ENCODE measurements at regions not wholly inside any gene's neighbourhood (a gene's known extent, or its start where the extent isn't known, plus 50 kb on each side); places are given as distances from the start of the nearest gene placed in this dataset.

GRCh38 chr2:143918465-143918989 is 601.4 kb downstream of the ZEB2 start:
- TF ChIP-seq, protein P1, sequence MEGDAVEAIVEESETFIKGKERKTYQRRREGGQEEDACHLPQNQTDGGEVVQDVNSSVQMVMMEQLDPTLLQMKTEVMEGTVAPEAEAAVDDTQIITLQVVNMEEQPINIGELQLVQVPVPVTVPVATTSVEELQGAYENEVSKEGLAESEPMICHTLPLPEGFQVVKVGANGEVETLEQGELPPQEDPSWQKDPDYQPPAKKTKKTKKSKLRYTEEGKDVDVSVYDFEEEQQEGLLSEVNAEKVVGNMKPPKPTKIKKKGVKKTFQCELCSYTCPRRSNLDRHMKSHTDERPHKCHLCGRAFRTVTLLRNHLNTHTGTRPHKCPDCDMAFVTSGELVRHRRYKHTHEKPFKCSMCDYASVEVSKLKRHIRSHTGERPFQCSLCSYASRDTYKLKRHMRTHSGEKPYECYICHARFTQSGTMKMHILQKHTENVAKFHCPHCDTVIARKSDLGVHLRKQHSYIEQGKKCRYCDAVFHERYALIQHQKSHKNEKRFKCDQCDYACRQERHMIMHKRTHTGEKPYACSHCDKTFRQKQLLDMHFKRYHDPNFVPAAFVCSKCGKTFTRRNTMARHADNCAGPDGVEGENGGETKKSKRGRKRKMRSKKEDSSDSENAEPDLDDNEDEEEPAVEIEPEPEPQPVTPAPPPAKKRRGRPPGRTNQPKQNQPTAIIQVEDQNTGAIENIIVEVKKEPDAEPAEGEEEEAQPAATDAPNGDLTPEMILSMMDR (IDR thresholded peaks at IDR 0.05) = no peak
- no peak overlapping the region for H3K27ac Mint-ChIP-seq (ENCODE audit: unreplicated experiment)
- H3K9me3 Mint-ChIP-seq (ENCODE audit: unreplicated experiment) = peaks cover 26% of the 10 kb centered on the region
- H3K36me3 Mint-ChIP-seq (ENCODE audit: unreplicated experiment) = peaks cover 6% of the 10 kb centered on the region
- H3K4me1 Mint-ChIP-seq (ENCODE audit: unreplicated experiment) = peaks cover 2% of the 10 kb centered on the region
- no peaks in the 10 kb centered on the region for H3K27me3 Mint-ChIP-seq (ENCODE audit: unreplicated experiment)
- DNase-seq (ENCODE audit: extremely low spot score, unreplicated experiment) = no peak
- no peak overlapping the region for H3K4me3 Mint-ChIP-seq (ENCODE audit: unreplicated experiment)

DNA sequence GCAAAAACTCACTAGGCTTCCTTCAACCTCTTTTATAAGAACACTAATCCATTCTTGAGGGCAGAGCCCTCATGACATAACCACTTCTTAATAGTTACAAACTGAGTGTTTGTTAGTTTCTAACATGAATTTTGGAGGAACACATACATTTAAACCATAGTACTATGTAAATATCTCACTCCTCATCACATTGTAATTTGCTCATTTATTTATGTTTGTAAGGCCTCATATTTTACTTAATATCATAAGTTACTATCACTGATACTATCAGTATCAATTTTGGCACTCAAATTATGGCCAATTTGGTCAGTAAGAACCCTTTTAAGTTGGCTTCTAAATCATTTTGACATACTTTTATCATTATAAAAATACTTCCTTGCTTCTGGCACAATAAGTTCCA is 603.1 kb downstream of the ZEB2 start:
- Mint-ChIP-seq H3K27me3 (ENCODE audit: unreplicated experiment) (no peaks in the 10 kb centered on the region), H3K4me1 (ENCODE audit: unreplicated experiment) (no peaks in the 10 kb centered on the region), H3K36me3 (ENCODE audit: unreplicated experiment) (peaks cover 6% of the 10 kb centered on the region), H3K27ac (ENCODE audit: unreplicated experiment) (no peak overlapping the region), H3K9me3 (ENCODE audit: unreplicated experiment) (peaks cover 26% of the 10 kb centered on the region), H3K4me3 (ENCODE audit: unreplicated experiment) (no peak overlapping the region)
- TF ChIP-seq, protein P1 (IDR thresholded peaks at IDR 0.05) = no peak
- DNase-seq (ENCODE audit: extremely low spot score, unreplicated experiment) = no peak

DNA sequence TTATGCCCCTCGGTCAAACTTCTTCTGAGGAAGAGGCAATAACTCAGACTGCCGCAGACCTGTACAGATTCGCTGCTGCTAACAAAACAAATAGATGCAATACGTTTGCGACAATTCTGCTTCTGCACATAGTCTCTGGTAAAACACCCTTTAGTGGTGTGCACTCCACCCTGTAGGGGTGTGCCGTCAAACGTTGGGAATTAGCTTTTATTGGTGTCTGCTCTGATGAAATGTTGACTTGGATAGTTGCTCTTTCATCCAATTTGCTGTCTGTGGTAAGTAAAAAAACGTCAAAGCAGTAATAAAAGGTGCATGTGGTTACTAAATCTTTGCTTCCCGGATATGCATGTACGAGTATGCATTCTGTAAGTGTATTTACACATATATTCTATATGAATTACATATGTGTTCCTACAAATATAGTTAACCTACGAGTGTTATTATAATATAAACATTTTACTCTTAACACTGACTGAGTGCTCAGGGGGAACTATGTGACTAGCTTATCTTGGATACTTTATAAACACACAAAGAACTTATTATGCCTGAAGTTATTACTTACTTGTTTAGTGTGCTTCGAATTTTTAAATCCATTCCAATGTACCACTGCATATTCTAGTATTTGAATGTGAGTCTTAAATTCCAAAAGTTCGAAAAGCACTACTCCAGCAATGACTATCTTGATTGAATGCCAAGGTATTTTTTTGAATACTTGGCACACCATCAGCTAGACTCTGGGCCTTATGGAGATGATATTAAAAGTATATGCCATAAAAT is 610.2 kb downstream of the ZEB2 start:
- TF ChIP-seq, protein P1 (IDR thresholded peaks at IDR 0.05) = no peak
- Mint-ChIP-seq H3K27me3 (ENCODE audit: unreplicated experiment) (no peaks in the 10 kb centered on the region), H3K4me1 (ENCODE audit: unreplicated experiment) (no peaks in the 10 kb centered on the region), H3K36me3 (ENCODE audit: unreplicated experiment) (no peaks in the 10 kb centered on the region), H3K27ac (ENCODE audit: unreplicated experiment) (no peak overlapping the region), H3K4me3 (ENCODE audit: unreplicated experiment) (no peak overlapping the region), H3K9me3 (ENCODE audit: unreplicated experiment) (no peaks in the 10 kb centered on the region)
- no peak for DNase-seq (ENCODE audit: extremely low spot score, unreplicated experiment)

DNA sequence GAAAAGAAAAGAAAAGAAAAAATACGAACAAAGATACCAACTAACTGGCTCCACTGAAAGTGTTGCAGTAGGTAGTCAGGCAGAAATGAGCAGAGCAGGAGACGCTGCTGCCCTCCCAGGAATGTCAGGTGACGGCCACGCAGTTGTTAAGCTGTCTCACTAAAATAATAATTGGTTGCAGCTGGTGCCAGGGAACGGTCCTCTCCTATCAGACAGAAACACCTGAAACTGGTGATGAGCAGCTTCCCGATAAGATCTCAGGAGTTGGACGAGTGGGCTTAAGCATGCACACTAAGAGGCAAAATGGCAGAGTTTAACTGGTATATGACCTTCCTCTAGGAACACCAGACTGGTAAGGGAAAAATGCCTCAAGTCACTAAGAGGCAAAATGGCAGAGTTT is 611.1 kb downstream of the ZEB2 start:
- no peaks in the 10 kb centered on the region for H3K36me3 Mint-ChIP-seq (ENCODE audit: unreplicated experiment)
- H3K4me3 Mint-ChIP-seq (ENCODE audit: unreplicated experiment) = no peak overlapping the region
- H3K4me1 Mint-ChIP-seq (ENCODE audit: unreplicated experiment) = no peaks in the 10 kb centered on the region
- no peak for DNase-seq (ENCODE audit: extremely low spot score, unreplicated experiment)
- H3K9me3 Mint-ChIP-seq (ENCODE audit: unreplicated experiment) = no peaks in the 10 kb centered on the region
- H3K27me3 Mint-ChIP-seq (ENCODE audit: unreplicated experiment) = no peaks in the 10 kb centered on the region
- TF ChIP-seq, protein P1 (IDR thresholded peaks at IDR 0.05) = no peak
- no peak overlapping the region for H3K27ac Mint-ChIP-seq (ENCODE audit: unreplicated experiment)

DNA sequence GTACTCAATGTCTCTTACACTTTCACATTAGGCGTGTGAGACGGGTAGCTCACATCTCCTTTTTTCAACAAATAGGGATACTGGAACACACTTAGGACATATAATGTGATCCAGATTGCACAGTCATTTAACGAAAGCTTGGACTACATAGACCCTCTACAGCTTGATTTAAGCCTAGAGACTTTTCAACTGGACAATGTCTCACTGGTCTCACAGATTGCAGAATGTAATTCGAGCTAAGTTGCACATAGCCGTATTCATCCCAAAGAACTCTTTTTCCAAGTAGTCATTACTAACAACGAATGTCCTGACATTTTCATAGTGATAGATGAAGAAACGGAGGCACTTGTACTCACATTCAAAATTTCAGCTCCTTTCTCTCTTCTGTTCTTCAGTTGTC is 612.1 kb downstream of the ZEB2 start:
- DNase-seq (ENCODE audit: extremely low spot score, unreplicated experiment) = no peak
- no peak overlapping the region for H3K27ac Mint-ChIP-seq (ENCODE audit: unreplicated experiment)
- no peaks in the 10 kb centered on the region for H3K27me3 Mint-ChIP-seq (ENCODE audit: unreplicated experiment)
- H3K4me3 Mint-ChIP-seq (ENCODE audit: unreplicated experiment) = no peak overlapping the region
- TF ChIP-seq, protein P1 (IDR thresholded peaks at IDR 0.05) = no peak
- no peaks in the 10 kb centered on the region for H3K36me3 Mint-ChIP-seq (ENCODE audit: unreplicated experiment)
- no peaks in the 10 kb centered on the region for H3K4me1 Mint-ChIP-seq (ENCODE audit: unreplicated experiment)
- no peaks in the 10 kb centered on the region for H3K9me3 Mint-ChIP-seq (ENCODE audit: unreplicated experiment)
